ENCODE measurements at regions not wholly inside any gene's neighbourhood (a gene's known extent, or its start where the extent isn't known, plus 50 kb on each side); places are given as distances from the start of the nearest gene placed in this dataset.

- Histone ChIP-seq H3K4me1 (ENCODE audit: insufficient read depth, low read length, poor library complexity, severe bottlenecking) (no peaks in the 10 kb centered on the region), H3K9me3 (ENCODE audit: low read length) (peaks cover 5% of the 10 kb centered on the region; the same call in 1 of the 2 replicates), H3K4me3 (ENCODE audit: low read depth, low read length, poor library complexity, severe bottlenecking) (no peak overlapping the region), H3K9me2 (ENCODE audit: insufficient read depth, low read length) (no peaks in the 10 kb centered on the region), H4K20me1 (ENCODE audit: insufficient read depth, low read length) (no peaks in the 10 kb centered on the region), H3K4me2 (ENCODE audit: low read length) (no peak overlapping the region), H3K79me2 (ENCODE audit: insufficient read depth, low read depth, low read length) (no peaks in the 10 kb centered on the region), H2AFZ (ENCODE audit: low read length) (no peak overlapping the region), H3K27ac (ENCODE audit: low read depth, low read length, poor library complexity, severe bottlenecking) (no peak overlapping the region), H3K36me3 (ENCODE audit: insufficient read depth, low read length) (no peaks in the 10 kb centered on the region)
- TF ChIP-seq CTCF (conservative IDR thresholded peaks at IDR 0.05; ENCODE audit: low read length) (no peak), EZH2phosphoT487 (IDR thresholded peaks at IDR 0.05; ENCODE audit: borderline replicate concordance, low read depth, low read length) (no peak)
- no peak for DNase-seq (ENCODE audit: low spot score)
- BruUV-seq (replicated peaks): no TSS peak
- ChIA-PET CTCF (ENCODE audit: unreplicated experiment) (no interaction called here), POLR2A (interaction anchor here (0.9 to 1.1 kb wide), 2 partner anchors 12 to 116 kb away, joined by 3 read pairs; no protein-coding TSS in a partner anchor)
- intact Hi-C loops (cut with micrococcal nuclease; ENCODE audit: unreplicated experiment): no loop called here
Measured at GRCh38 chr7:18344536-18344935, 151.0 kb upstream of the HDAC9 start.

DNA sequence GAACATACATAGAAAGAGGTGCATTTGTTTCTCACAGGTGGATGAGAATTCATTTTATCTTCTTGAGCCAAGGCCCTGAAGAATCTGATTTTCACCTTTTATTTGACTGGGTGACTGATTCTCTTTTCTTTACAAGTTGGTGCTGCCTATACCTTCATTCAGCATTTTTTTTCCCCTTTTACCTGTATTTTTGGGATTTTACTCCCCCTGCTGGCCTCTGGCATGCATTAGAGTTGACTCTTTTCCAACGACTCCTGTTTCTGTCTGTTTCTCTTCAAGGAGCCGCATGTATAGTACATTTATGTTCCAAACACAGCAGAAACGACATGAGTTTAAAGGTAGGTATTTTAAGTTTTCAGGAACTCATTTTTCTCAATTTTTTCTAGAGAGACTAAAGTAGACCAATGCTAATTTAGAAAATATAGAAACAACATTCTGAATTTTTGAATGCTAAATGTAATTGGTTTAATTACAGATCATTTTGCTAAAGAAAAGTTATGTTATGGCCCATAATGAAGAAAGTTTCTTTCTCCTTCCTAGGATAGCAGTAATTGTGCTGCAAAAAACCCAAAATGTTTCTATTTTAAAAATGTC, 149.8 kb upstream of the HDAC9 start:
- Histone ChIP-seq H3K79me2 (ENCODE audit: insufficient read depth, low read depth, low read length) (no peaks in the 10 kb centered on the region), H3K4me2 (ENCODE audit: low read length) (no peak overlapping the region), H3K9me3 (ENCODE audit: low read length) (peaks cover 4% of the 10 kb centered on the region; the same call in 1 of the 2 replicates), H3K36me3 (ENCODE audit: insufficient read depth, low read length) (no peaks in the 10 kb centered on the region), H2AFZ (ENCODE audit: low read length) (no peak overlapping the region), H3K9me2 (ENCODE audit: insufficient read depth, low read length) (no peaks in the 10 kb centered on the region), H3K27ac (ENCODE audit: low read depth, low read length, poor library complexity, severe bottlenecking) (no peak overlapping the region), H3K4me1 (ENCODE audit: insufficient read depth, low read length, poor library complexity, severe bottlenecking) (no peaks in the 10 kb centered on the region), H4K20me1 (ENCODE audit: insufficient read depth, low read length) (no peaks in the 10 kb centered on the region), H3K4me3 (ENCODE audit: low read depth, low read length, poor library complexity, severe bottlenecking) (no peak overlapping the region)
- TF ChIP-seq CTCF (conservative IDR thresholded peaks at IDR 0.05; ENCODE audit: low read length) (peak; percentile 91), EZH2phosphoT487 (IDR thresholded peaks at IDR 0.05; ENCODE audit: borderline replicate concordance, low read depth, low read length) (no peak)
- ChIA-PET CTCF (ENCODE audit: unreplicated experiment) (no interaction called here), POLR2A (interaction anchor here (0.6 to 1.1 kb wide), 4 partner anchors 13 to 1721 kb away, joined by 3 to 7 read pairs (median 4); no protein-coding TSS in a partner anchor)
- BruUV-seq (replicated peaks): no TSS peak
- intact Hi-C loops (cut with micrococcal nuclease; ENCODE audit: unreplicated experiment): loop anchor here (1.0 to 5.0 kb wide), 2 partner anchors 575 to 638 kb away; no protein-coding TSS in a partner anchor
- peak; percentile 47 for DNase-seq (ENCODE audit: low spot score)

- no peak overlapping the region for H3K27ac ChIP-seq (ENCODE audit: low read depth, low read length, poor library complexity, severe bottlenecking)
- TF ChIP-seq EZH2phosphoT487 (IDR thresholded peaks at IDR 0.05; ENCODE audit: borderline replicate concordance, low read depth, low read length) (no peak), CTCF (conservative IDR thresholded peaks at IDR 0.05; ENCODE audit: low read length) (no peak)
- H4K20me1 ChIP-seq (ENCODE audit: insufficient read depth, low read length): no peaks in the 10 kb centered on the region
- intact Hi-C loops (cut with micrococcal nuclease; ENCODE audit: unreplicated experiment): loop anchor here (5.0 kb wide), 1 partner anchor 640 kb away; no protein-coding TSS in a partner anchor
- H3K9me2 ChIP-seq (ENCODE audit: insufficient read depth, low read length): no peaks in the 10 kb centered on the region
- no peak for DNase-seq (ENCODE audit: low spot score)
- no peaks in the 10 kb centered on the region for H3K36me3 ChIP-seq (ENCODE audit: insufficient read depth, low read length)
- H3K79me2 ChIP-seq (ENCODE audit: insufficient read depth, low read depth, low read length): no peaks in the 10 kb centered on the region
- ChIA-PET CTCF (ENCODE audit: unreplicated experiment) (no interaction called here), POLR2A (no interaction called here)
- no TSS peak for BruUV-seq (replicated peaks)
- H3K4me3 ChIP-seq (ENCODE audit: low read depth, low read length, poor library complexity, severe bottlenecking): no peak overlapping the region
- H3K9me3 ChIP-seq (ENCODE audit: low read length): no peaks in the 10 kb centered on the region
- no peak overlapping the region for H3K4me2 ChIP-seq (ENCODE audit: low read length)
- no peak overlapping the region for H2AFZ ChIP-seq (ENCODE audit: low read length)
- no peaks in the 10 kb centered on the region for H3K4me1 ChIP-seq (ENCODE audit: insufficient read depth, low read length, poor library complexity, severe bottlenecking)
Measured at GRCh38 chr7:18347170-18347569, 148.4 kb upstream of the HDAC9 start.
